ENCODE measurements at regions not wholly inside any gene's neighbourhood (a gene's known extent, or its start where the extent isn't known, plus 50 kb on each side); places are given as distances from the start of the nearest gene placed in this dataset.
"Not testable (repeated sequence)": the region's sequence is repeated elsewhere in the genome, so short reads cannot be mapped to it uniquely, and the experiment has no call there.

DNA sequence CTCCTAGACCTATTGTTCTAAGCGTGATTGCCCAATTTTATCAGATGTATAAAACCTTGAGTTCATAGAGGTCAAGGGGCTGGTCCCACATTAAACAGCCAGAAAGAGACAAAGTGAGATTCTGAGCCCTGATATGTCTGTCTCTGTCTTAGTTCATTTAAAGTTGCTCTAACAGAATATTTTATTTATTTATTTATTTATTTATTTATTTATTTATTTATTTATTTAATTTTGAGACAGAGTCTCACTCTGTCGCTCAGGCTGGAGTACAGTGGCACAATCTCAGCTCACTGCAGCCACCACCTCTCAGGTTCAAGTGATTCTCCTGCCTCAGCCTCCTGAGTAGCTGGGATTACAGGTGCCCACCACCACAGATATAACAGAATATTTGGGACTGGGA, 1999.6 kb upstream of the WWC1 start:
- not testable (repeated sequence) for DNase-seq

DNA sequence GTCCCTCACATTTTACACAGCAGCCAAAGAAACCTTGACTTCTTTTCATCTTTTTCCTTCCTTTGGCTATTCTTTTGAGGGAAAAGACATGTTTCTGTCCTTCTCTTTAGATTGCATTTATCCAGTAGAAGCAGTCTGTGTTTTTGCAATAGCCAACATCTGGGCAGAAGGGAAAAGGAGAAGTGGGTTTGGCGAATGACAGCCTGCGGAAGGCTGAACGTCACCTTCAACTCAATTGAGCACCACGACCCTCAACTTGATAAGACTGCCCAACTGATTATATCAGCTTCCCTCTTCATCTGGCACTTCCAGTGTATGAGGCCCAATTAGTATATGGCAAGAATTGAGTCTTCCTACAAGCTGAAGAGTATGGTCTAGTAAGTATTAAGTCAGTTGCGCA, 1997.6 kb upstream of the WWC1 start:
- DNase-seq, result no peak

DNA sequence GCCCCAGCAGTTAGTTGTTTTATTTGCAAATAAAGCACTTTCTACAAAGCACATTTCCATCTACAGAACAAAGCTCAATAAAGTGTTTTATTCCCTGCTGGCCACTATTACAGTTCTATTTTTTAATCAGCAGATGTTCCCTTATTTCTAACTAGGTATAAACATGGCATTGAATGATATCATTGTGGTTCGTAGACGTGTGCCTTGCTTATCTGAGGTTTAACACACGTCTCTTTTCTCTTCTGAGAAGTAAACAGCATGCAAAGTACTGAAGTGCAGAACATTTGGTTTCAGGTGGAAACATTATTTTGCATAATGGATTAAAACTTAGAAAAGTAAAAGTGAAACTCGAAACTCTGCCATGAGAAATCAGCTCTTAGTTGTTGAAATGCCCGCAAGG, 1989.3 kb upstream of the WWC1 start:
- no peak for DNase-seq

DNA sequence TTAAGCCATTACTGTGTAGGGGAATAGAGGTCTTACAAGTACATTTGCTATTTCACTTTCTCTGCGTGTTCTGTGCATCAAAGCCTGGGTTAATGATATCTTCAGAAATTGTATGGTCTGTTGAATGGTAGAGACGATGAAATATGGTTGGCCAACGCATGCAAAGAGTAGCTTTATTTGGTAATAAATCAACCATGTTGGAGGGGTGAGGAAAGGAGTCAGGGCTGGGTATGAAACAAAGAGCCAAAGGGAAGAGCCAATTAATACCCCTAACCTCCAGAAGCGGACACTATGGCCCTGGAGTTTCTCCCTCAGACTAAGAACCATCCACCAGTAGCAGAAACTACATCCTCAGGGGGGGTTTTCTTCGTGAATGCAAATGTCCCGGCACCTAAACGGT, 1974.0 kb upstream of the WWC1 start:
- DNase-seq, result no peak

DNA sequence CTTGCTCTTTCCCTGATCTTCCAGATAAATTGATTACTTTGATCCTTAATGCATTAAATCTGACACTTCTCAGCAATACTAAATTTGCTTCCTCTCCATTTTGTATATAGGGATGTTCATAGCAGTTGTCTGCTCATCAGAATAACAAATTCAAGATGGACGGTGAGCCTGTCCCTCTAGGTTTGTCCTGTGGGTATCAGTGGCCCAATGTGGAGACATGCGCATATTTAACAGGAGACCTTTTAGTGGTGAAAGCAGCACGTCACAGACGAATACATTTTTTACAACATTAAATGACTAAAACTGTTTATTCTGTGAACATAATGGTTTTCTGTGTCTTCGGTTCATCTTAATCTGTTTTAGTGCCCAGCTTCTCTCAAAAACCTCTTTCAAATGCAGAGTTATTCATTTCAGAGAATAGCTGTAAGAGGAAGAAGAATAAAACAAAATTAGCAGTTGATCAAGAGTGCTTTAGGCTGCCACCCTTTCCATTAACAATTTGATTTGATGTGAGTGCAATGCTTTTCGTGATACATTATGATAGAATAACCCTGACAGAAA, 1970.4 kb upstream of the WWC1 start:
- DNase-seq, result no peak

DNA sequence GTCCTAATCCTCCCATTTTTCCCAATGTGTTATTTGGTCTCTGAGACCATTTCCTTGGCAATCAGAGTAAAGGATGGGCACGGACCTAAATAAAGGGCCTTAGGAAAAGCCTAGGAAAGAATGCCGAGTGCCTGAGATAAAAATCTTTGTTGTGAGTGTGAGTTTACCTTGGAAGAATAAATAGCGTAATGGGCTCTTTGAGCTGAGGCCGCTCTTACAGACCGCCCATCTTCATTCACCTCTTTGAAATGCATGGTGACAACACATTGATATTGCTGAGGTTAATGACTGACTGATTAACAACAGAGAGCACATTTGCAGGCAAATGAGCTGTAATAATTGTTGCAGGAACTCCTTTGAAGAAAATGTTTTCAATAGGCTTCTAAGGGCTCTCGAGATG, 1967.1 kb upstream of the WWC1 start:
- no peak for DNase-seq

DNA sequence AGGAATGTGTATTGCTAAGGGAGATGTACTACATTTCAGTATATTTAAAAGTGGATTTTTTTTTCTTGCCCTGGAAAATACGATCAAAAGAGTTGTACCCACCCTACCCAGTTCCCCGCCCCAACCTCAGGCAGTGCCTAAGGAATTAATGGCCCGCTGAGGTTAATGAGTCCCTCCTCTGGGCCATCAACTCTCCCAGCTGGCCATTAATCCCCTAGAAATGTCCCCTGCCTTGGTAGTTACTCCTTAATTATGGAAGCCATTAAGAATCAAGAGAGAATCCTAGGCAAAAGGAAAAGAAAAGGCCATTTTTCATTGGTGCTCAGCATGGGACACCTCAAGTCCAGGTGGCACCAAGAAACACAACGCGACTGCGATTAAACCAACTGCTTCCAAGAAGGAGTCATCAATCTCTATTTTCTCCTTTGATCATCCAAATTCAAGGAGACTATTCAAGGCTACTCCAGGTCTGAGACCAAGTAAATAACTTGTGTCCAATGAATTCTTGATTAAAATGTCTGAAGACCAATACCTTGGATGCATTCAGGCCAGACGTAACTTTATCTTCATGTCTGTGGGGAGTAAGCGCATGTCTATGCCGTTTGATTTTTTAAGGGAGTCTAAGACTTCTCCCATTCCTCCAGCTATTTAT, 1962.2 kb upstream of the WWC1 start:
- no peak for DNase-seq

DNA sequence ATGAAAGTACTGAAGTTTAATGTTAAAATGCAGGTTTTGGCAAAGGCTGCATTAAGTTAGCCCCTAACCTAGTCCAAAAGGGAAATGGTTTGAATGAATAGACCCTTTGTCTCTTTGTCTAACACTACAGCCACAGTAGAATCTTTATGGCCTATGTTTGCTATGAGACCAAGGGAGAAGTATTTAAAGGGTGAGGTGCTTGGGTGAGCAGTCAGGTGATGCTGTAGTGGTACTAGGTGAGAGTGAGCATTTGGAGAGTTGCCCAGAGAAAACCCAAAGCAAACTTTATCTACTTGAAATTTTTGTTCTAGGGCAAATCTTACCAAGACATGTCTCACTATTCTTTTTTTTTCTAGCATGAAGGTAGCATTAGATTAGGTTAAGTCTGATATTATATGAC, 1961.4 kb upstream of the WWC1 start:
- DNase-seq, result no peak

DNA sequence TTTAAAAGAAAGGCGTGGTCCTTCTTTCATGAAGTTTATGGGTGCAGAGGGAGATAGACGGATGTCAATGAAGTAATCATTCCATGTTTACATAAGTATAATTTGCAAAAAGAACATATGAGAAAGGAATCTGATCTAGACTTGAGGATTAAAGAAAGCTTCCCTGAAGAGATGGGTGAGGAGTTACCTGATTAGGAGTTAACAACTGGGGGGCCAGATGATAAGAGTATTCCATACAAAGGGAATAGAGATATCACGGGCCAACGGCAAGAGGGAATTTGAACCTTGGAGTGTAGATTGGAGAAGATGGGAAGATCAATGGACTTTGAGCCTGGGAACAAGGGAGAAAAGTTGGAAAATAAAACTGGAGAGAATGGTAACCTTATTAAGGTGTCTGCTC, 1959.9 kb upstream of the WWC1 start:
- no peak for DNase-seq

DNA sequence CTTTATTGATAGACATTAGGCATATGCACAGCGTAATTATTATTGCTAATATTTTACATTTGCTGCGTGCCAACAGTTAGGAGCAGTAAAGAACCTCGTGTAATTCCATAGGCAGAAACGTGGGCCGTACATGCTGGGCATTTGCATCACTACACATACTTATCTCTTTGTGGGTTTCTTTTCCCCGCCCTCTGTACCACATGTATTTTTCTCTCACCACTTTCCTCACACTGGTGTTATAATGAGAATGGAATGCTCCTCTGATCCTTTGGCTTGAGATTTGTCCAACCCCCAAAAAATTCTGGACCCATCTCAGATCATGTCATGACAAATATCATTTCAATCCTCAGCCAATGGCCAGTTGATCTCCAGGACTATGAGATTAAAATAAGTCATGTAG, 1952.6 kb upstream of the WWC1 start:
- no peak for DNase-seq

DNA sequence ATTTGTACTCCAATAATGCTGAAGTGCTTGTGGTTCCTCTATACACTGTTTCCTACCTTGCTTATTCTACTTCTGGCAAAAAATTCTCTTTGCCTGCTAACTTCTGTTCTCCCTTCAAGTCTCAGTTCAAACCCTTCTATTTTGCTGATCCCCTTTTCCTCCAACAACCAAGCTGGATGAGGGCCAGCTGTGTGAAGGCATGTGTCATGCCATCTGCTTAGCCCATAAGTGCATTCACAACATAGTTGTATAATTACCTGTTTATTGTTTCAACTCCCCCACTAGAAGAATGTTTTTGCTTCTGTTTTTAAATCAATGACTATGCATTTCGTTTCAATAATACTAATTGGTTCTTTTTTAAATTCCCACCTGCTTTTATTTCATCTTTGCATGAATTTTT, 1951.4 kb upstream of the WWC1 start:
- DNase-seq, result no peak

DNA sequence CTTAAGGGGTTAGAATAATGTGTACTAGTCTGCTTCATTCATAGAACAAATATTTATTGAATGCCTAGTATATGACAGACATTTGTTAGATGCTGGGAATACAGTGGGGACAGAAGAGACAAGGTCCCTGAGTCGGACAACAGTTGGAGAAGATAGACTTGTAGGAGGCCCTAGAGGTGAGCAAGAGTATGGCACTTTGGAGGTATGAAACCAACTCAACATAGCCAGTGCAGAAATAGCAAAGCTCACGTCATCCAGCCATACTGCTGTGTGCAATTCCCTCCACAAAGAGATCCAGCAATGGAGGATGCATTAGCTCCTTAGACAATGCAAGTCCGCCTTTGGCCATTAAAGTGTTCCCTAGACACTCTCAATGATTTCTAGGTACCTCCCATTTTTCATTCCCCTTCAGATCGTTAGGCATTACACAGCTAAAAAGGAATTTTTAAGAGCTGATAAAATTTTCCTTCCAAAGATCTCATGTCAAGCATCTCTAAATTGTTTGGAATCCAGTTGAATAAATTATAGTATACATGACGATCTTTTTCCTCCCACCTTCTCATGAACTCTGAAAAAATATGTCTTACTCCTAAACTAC, 1949.6 kb upstream of the WWC1 start:
- no peak for DNase-seq

DNA sequence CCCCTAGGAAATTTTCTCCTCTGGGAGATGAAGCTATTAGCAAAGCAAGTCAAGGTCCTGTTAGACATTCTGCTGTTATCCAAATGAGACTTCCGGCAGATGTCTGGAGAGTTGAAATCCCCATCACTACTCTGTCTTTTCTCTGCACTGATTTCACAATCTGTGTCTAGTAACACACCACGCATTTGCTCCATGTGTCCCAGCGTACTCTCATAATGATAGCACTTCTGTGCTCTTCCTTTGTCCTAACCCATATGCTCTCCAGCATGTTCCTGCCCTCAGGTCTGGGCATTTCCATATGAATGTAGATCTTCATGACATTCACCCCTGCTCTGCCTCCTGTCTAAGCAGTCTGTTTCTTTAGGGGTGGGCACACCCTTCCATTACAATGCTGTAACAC, 1949.0 kb upstream of the WWC1 start:
- no peak for DNase-seq

DNA sequence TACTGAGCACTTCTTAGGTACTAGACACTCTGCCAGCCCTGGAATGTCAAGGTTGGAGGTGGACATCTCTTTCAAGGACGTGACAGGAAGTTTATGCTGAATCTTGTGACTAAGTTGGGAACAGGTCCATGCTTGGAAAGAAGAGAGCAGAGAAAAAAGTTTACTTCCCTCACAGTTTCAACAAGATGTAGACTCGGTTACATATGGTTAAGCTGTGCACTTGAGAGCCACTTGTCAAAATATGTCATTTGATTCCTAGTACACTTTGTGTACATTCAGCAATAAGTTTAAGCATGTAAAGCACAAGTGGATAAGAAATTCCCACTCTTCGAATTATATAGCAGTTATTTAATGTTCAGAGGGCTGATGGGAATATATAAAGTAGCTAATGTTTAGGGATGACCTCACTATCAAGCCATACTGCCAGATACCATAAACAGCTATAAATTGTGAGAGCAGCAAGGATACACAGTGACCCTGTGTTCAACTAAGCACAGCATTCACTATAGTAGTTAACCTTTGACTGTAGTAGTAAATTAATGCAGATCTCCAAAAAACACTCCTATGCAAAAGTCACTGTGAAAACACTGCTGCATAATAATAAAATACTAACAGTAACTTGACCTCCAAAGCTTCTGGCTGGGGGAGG, 1944.6 kb upstream of the WWC1 start:
- DNase-seq, result no peak

DNA sequence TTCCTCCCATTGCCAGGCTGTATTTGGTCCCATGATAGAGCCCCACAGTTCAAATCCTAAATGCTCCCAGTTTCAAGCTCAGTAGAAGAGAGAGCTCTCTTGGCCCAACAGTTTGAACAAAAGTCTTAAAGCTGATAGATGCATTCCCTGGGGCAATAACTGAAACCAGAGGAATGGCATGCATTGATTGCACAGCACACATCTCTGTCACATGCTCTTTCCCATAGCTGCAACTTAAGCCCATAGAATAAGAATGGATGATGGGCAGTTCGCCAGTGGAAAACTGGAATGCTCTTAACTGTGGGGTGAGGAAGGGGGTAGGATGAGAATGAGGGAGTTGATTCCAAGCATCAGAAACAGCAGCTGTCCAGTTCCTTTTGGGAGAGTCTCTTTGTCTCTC, 1942.4 kb upstream of the WWC1 start:
- no peak for DNase-seq

DNA sequence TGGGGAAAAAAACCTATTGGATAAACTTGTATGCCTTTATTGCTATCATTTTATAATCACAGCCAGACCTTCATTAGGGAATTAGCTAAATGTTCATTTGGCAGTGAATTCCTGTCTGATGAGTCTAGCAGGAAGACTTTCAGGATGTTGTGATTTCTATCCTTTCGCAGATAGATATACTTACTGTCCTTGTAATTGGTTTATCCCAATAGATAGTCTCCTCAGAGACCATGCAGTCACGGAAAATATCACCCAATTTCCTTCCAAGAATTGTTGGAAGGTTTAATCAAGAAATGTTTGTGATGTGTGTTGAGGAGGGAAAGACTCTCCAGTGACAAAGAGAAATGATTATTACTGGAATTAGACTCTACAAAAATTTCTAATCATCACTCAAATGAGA, 1937.9 kb upstream of the WWC1 start:
- no peak for DNase-seq

DNA sequence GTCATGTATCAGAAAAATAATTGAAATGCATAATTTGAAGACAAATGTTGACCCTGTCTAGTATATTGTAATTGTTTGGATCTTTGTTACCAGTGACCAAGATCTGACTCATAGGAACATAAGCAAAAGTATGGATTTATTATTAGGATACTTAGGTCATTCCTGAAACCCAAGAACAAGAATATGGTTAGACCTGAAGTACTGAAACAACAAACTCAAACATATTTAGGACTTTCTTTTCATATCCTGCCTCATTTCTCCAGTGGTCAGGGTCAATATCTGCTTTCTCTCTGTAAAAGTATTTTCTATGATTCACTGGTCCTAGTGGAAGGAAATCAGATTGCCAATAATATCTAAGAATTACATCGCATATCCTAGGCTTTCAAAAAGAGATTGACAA, 1937.1 kb upstream of the WWC1 start:
- DNase-seq, result no peak

DNA sequence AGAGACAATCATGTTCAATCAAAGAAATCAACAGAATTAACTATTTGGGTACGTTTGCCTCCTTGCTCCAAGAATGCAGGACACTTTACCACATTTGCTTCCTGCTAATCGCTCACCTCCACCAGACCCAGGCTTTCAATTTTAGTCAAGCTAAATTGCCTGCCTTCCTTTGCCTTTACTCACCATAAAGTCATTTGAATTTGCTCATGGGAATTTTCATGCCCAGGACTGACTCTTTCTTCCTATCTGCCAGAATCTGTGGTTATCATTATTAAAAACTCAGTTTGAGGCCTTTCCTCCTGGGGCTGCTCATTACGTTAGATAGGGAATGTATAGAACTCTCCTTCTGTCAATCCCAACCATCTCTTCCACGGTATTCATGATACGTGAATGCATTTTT, 1935.3 kb upstream of the WWC1 start:
- no peak for DNase-seq

DNA sequence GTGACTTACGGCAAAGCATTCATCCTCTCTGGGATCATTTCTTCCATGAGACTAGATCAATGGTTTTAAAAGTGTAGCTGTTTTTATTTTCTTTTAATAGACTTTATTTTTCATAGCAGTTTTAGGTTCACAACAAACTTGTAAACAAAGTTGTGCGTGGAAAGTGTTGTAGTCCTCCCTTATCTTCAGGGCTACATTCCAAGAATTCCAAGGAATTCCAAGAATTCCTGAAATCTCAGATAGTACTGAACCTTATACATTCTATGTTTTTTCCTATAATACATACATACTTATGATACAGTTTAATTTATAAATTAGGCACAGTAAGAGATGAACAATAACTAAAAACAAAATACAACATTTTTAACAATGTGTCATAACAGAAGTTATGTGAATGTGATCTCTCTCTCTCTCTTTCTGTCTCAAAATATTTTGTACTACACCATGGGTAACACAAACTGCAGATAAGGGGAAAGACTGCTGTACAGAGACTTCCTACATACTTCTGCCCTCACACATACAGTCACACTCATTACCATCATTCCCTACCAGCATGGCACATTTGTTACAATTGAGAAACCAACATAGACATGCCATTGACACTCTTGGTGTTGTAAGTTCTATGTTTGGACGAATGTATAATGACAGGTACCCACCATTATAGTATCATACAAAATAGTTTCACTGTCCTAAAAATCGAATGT, 1933.2 kb upstream of the WWC1 start:
- DNase-seq, result no peak

DNA sequence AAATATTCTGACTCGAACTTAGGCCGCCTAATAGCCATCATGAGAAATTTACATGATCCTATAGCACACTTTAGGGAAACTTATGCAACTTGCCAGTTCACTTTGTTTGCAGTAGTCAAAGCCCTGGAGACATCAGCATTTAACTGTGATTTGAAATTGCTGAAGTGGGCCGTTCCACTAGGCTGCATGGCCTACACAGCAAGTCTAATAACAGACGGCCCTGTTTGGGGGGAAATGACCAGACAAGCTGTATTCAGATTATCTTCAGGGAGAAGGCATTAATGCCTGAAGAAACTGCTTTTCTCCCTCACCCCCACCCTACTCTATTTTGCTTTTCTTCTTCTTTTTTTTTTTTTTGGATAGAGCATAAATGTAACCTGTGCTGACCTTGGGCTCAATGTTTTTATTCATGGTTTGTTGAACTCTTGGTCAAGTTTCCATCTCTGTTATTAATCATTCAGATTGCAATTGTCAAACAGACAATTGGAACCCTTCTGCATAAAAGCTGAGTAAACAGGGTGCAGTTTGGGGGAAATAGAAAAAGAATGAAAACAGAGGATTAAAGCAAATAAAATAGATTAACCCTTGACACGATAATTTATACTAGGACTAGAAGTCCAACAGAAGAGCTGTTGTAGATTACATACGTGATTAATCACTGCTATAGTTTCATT, 1928.2 kb upstream of the WWC1 start:
- no peak for DNase-seq

DNA sequence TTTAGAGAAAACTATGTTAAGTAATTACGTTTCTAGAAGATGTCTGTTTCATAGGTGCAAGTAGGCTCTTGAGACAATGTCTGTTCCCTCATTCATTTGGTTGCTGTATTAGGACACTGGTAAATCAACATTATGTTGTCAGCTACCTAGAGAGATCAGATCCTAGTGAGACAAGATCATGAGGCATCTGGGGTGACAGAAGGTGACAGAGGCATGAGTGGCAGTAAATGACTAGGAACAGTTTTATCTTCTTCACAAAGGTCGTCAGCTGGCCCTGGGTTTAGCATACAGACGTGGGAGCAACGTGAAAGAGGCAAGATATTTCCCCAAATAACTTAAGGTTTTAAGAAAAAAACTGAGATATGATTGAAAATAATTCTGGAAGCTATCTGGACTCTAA, 1926.3 kb upstream of the WWC1 start:
- no peak for DNase-seq

DNA sequence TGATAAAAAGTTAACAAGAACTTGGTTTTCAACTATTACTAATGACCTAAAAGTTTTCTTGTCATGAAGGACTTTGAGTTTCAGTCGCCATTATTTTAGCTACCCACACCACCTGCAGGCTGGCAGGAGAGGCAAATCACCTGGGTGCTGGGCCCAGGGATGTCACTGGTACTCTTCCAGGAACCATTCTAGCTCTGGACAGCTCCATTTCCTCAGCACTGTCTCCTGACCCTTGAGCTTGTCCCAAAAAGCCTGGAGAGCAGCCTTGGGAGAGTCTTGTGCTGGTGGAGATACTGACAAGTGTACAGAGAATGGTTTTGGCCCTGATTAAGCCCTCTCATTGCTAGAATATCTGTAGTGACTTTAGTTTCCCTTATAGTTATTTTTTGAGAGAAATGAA, 1924.1 kb upstream of the WWC1 start:
- DNase-seq, result no peak

DNA sequence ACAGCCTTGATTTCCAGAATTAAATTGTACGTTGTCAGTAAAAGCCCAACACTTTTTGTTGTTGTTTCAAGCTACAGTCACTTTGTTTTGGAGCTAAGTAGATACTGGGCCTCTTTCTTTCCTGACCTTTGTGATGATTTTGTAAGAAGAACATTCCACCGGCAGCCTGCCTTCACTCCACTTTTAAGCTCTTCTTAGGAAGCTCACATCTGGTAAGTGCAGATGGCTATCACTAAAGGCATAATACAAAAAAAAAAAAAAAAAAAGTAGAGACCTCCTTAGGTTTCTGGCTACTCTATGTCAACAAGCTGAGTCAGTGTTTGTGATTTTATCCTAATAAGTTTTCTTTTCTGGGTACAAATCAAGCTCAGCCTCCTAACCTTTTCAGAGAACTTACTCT, 1922.1 kb upstream of the WWC1 start:
- no peak for DNase-seq

Data from CD4-positive, alpha-beta T cell treated with Interleukin-6 for 4 hours (primary cell).